RPMI7951 (cell line): ENCODE measurements at regions not wholly inside any gene's neighbourhood (a gene's known extent, or its start where the extent isn't known, plus 50 kb on each side); places are given as distances from the start of the nearest gene placed in this dataset.
"Not testable (repeated sequence)": the region's sequence is repeated elsewhere in the genome, so short reads cannot be mapped to it uniquely, and the experiment has no call there.

ENCODE experiments used
- DNase-seq: peaks from one replicate; pipeline ENCODE4 v3.0.0-alpha.2; 2012; ENCODE audit warnings: low read depth

- DNase-seq: not testable (repeated sequence)
Observed at GRCh38 chr21:6133852-6134630, 4387.3 kb upstream of the TPTE start.

GRCh38 chr21:6136732-6137131 lies 4384.7 kb upstream of the TPTE start:
- not testable (repeated sequence) for DNase-seq

- not testable (repeated sequence) for DNase-seq
Observed at GRCh38 chr21:6138244-6139136, 4382.9 kb upstream of the TPTE start.

GRCh38 chr21:6139331-6139730 lies 4382.1 kb upstream of the TPTE start:
- not testable (repeated sequence) for DNase-seq

GRCh38 chr21:6139862-6140261 lies 4381.5 kb upstream of the TPTE start:
- not testable (repeated sequence) for DNase-seq

- DNase-seq: not testable (repeated sequence)
Observed at GRCh38 chr21:6140467-6141137, 4380.8 kb upstream of the TPTE start.

- DNase-seq: not testable (repeated sequence)
Observed at GRCh38 chr21:6141138-6141474, 4380.3 kb upstream of the TPTE start.

- not testable (repeated sequence) for DNase-seq
Observed at GRCh38 chr21:6153154-6153553, 4368.2 kb upstream of the TPTE start.

GRCh38 chr21:6154524-6155320 lies 4366.7 kb upstream of the TPTE start:
- DNase-seq: not testable (repeated sequence)

- not testable (repeated sequence) for DNase-seq
Observed at GRCh38 chr21:6156712-6157389, 4364.5 kb upstream of the TPTE start.

- not testable (repeated sequence) for DNase-seq
Observed at GRCh38 chr21:6157515-6157914, 4363.9 kb upstream of the TPTE start.

GRCh38 chr21:6158171-6158570 lies 4363.2 kb upstream of the TPTE start:
- not testable (repeated sequence) for DNase-seq
